NCI-H2171 (cell line): ENCODE measurements at regions not wholly inside any gene's neighbourhood (a gene's known extent, or its start where the extent isn't known, plus 50 kb on each side); places are given as distances from the start of the nearest gene placed in this dataset.
"Not testable (repeated sequence)": the region's sequence is repeated elsewhere in the genome, so short reads cannot be mapped to it uniquely, and the experiment has no call there.

ENCODE experiments used
- DNase-seq: peaks from one replicate; lab custom pipeline; 2025; lab: John Stamatoyannopoulos, UW

DNA sequence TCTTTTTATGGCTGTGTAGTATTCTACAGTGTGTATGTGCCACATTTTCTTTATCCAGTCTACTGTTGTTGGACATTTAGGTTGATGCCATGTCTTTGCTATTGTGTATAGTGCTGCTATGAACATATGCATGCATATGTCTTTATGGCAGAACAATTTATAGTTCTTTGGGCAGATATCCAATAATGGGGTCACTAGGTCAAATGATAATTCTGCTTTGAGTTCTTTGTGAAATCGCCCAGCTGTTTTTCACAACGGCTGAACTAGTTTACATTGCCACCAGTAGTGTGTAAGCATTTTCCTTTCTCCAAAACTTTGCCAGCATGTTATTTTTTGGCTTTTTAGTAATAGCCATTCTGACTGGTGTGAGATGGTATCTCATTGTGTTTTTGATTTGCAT is 214.8 kb upstream of the TMEM229A start:
- DNase-seq: no peak

DNA sequence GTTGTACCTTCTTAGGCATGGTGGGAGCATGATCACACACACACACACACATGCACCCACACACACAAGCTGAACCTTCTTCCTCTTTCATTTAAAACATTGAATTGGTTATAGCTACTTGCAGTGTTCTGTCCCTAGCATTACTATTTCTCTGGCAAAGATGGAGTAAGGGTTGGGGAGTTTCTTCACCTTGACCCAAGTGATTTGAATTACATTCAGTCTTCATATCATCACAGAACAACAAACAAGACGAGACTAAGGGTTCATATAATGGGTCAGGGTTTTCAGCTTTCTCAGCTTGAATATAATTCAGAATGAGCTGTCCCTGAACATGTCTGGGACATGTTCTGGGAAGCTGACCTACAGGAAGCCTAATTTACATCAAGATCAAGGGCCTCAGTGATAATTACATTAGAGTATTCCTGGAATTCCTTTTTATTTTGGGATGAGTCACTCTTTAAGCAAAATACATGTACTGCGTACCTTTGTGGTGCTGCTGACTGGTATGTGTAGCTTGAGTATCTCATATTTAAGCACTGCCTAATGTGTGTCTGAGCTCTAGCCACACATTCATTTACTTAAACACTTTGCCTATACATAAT is 213.5 kb upstream of the TMEM229A start:
- DNase-seq: no peak

DNA sequence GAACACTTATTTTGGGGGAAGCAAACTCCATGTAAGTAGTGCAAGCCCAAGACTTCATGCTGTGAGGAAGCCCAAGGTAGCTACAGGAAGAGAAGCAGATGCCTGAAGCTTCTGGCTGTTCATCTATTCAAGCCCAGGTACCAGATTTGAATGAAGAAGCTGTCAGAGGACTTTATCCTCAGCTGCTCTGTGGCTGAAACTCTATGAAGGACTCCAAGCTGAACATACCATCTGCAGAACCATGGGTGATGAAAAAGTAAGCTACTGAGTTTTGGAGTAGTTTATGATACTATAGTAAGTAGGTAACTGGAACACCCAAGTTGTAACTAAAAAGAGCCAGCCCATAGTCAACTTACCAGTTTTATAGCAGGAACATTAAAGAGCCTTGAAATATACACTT is 211.6 kb upstream of the TMEM229A start:
- not testable (repeated sequence) for DNase-seq

DNA sequence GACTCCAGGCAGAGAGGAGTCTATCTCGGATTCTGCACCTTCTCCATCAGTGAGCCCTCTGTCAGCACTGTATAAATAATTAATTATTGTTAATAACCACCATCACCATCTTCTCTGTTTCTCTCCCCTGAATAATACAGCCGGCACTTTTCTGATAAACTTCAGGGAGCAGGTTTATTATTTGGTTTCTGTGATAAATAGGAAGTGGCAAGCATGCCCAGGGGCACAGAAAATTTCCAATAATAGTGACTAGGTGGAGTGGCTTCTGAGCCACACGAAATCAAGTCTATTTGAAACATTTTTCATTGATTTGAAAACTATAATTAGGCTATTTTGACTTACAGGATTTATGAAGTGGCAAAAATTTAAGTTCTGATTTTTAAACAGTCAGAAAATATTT is 186.8 kb upstream of the TMEM229A start:
- DNase-seq: no peak

DNA sequence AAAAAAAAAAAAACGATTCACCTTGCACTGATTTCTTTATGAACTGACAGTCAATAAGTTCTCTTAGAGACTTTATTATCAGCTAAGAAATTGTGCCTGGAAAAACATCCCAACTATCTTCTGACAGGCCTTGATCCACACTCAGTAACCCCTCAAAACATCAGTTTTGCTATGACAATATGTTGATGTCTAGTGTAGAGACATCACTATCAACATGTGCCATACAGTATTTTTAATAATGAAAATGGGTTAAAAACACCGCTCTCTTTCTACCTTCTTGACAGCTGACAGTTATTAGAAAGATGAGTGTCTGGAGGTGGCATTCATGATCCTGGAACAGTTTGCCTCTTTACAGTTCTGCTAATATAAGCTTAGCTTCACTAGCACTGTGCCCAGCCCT is 175.8 kb upstream of the TMEM229A start:
- no peak for DNase-seq

DNA sequence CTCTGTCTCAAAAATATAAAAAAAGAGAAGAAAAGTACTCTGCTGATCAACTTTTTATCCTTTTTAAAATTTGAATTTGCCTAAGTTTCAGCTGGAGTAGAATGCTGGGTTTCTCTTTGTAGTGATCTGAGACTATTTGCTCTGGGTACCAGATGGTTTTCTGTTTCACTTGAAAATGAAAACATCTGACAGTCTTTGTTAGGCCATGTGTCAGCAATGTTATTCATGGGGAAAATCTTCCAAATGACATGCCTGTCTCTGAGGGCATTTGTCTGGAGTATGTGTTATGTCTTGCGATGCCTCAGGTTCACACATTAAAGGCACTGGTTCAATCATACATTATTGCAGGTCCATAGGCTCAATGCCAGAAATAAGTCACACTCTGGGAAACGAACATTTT is 175.3 kb upstream of the TMEM229A start:
- no peak for DNase-seq

DNA sequence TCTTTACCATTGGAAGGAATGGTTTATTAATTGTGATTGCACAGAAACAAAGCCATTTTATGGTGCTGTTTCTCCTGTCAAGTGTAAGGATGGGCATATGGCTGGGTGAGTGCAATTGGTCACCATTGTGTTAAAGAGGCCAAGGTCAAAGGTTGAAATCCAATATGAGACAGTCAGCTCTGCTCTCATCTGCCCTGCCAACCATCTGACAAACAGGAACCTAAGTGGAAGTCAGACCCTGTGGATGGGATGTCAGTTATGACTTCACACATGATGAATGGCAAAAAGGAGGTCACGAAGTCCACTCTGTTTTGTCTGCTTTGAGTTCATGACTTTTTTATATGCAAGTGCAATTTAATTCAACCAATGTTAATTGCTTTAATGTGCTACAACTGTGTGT is 172.7 kb upstream of the TMEM229A start:
- DNase-seq: no peak

DNA sequence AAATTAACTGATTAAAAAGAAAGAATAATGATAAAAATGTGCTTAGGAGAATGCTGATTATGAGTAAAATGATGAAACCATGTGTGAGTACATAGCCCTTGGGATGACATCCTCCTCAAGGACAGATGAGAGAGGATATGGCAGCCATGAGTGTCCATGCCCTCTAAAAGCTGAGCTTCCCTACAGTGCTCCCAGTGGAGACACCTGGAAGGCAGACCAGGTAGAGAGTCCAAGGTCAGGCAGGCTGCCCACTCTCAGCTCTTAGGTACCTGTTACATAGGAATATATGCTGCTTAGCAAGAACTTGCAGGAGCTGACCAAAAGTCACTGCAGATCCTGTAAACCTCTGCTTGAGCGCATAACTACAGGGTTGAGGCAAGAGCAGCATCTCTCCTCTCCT is 169.7 kb upstream of the TMEM229A start:
- DNase-seq: no peak

DNA sequence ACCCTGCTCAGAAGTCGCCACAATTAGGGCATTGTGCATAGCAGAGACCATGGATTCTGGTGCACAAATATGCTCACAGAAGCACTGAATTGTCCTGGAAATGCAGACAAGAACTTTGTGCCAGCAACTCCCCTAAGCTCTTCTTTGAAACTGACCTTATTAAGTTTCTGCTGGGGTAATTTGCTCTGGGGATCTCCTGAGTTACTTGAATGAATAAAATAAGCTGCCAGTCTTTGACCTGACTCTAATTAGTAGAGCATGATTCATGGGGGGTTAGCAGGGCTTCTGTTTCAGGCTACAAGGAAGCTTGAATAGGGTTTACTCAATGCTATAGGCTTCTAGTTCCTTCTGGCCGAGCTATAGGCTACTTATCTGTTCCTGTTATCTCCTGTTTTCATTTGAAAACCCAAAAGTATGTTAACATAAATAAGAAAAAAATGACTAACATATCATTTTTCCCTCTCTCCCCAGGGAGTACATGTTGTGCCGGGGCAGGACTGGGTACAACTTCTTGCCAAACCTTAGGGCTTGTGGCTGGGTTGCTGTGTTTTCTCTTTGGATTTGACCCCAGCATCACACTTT is 169.0 kb upstream of the TMEM229A start:
- DNase-seq: no peak

DNA sequence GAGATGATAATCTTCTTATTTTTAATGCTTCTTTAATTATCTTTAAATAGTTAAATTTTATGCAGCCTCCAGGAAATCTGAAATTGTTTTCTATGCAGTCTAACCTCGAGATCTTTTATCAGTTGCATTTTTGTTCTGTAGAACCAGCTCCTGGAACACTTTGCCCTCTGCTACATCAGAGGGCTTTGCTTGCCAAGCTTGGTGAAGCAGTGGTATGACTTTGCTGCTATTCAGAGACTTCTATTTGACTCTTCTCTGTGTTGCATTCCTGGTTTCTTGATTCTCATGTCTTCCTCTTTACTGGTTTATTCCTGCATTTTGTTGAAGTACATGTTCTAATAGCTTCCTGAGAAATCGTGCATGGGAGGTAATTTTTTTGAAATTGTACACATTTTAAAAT is 163.7 kb upstream of the TMEM229A start:
- DNase-seq: no peak

DNA sequence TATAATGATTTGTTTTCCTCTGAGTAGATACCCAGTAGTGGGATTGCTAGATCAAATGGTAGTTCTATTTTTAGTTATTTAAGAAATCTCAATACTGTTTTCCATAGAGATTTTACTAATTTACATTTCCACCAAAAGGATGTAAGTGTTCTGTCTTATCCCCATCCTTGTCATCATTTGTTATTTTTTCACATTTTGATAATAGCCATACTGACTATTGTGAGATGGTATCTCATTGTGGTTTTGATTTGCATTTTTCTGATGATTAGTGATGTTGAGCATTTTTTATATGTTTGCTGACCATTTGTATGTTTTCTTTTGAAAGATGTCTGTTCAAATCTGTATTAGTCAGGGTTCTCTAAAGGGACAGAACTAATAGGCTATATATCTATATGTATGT is 160.0 kb upstream of the TMEM229A start:
- no peak for DNase-seq

DNA sequence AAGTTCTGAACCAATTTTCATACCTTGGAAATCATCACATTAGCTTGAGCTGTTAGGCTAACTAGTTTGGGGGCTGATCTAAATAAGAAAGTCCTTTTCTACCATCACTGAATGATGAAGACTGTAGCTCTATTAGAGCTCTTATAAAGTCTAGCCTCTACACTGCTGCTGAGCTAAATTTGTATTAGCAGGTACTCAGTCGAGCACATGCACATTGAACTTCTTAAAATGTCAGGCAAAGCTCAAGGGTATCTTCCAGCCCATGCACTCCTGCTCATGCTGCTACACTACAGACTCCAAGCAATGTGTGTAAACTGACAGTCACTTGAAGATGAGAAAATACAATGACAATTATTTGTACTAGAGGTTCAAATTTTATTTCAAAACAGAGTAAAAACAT is 158.8 kb upstream of the TMEM229A start:
- no peak for DNase-seq

DNA sequence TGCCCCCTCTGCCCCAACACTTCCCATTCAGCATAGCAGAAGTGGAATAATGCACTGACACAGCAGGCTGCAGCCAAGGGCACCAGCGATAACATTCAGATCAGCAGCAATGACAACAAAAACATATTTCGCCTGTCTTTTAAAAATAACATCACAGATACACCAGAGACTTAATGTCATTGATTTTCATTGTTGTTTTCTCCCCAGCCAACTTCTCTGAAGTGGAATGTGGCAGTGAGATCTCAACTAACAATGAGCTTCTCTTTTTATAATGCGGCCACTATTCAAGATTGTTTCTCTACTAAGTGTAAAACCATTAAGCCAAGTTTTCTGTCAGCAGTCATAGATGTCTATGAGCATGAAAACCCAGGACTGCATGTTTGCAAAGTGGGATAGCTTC is 158.2 kb upstream of the TMEM229A start:
- no peak for DNase-seq

DNA sequence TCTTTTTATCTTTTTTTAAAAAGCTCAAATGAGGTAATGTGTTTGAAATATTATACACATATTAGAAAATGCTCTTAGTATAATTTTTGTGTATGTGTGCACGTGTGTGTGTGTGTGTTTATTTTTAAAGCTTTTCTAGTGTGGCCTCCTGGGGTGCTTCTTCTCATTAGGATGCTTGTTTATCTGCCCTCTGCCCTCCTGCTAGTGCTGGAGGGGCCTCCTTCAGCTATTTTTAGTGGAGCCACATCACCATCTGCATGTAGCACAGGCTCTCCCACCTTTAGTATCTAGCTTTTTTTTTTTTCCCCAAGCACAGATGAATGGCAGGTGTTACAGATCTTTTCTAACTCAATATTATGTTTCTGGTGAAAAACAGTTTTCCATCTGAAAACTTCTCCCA is 155.7 kb upstream of the TMEM229A start:
- DNase-seq: no peak

DNA sequence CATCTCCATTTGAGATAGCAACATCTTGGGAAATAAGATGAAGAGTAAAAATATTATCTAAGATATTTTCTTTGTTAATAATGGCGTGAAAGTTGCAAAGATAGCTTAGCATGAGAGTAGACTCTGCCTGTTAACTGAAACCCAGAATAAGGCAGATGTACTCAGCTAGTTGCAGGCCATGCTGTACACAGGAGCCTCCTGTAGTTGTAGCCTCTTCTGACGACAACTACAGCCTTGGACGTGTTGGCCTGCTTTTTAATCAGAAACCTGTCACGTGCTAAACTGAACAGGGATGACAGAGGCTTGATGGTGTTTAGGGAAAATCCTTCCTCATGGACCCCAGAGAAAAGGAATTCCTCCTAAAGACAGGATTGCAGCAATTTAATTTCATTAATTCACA is 155.1 kb upstream of the TMEM229A start:
- no peak for DNase-seq

DNA sequence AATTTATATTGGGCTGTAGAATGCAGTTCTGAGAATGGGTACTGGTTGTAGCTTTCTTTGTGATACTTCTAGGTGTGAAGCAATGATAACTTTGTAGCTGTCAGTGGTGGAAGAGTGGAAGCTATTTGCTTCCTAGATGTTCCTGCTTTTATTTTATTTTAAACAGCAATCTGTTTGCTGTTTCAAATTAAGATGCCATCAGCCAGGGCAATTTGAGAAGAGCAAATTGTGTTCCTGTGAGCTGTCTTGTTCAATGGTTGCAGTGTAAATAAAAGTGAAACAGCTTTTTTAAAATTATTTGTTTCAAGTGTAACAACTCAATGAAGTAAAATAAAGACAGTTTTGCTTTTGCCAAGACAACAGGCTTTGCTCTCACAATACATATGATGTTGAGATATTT is 150.8 kb upstream of the TMEM229A start:
- no peak for DNase-seq

DNA sequence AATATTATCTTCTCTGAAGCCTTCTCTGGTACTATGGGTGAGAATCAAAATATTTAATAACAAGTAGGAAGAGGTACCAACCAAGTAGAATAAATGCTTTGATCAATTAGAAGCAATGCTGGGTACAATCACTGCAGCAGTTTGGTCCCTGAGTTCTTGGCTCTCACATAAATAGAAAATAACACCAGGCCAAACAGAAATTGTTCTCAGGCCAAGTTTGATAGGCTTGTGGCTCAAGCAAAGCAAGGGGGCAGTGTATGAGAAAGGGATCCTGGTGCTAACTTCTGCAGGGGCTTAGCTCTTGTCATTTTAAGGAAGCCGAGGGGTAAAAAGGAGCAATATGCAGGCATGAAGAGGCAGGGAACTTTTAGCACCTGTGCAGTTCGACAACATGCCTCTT is 146.8 kb upstream of the TMEM229A start:
- DNase-seq: no peak

DNA sequence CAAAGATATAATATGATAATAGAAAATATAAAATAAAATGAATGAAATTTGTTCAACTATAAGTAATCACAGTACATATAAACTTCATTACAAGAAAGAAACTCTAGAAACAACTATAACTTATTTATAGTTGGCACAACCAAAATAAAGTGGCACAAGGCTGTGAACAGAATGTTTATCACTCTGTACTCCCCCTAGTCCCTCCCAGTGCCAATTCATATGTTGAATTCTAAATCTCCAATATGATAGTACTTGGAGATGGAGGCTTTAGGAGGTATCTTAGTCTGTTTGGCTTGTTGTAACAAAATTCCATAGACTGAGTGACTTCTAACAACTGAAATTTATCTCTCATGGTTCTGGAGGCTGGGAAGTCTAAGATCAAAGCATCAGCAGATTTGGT is 145.0 kb upstream of the TMEM229A start:
- no peak for DNase-seq

DNA sequence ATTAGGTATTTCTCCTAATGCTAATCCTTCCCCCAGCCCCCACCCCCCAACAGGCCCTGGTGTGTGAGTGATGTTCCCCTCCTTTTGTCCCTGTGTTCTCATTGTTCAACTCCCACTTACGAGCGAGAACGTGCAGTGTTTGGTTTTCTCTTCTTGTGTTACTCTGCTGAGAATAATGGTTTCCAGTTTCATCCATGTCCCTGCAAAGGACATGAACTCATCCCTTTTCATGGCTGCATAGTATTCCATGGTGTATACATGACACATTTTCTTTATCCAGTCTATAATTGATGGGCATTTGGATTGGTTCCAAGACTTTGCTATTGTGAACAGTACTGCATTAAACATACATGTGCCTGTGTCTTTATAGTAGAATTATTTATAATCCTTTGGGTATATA is 138.9 kb upstream of the TMEM229A start:
- DNase-seq: not testable (repeated sequence)

DNA sequence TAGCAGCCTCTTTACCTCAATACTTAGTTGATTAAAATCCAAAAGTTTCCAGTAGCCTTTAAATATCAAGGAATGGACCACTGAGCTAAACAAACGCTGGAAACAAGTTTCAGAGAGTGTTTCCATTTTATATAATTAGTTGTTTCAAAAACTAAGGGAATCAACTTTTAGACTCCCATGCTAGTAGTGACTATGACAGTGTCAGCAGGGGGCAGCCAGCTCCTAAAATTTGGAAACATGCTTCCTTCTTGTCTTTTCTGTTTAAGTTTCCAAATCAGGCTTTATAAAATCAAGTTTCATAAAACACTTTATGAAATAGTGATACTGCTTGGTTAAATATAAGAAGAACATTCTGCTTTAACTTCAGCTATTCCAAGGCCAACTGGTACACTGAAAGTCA is 138.2 kb upstream of the TMEM229A start:
- DNase-seq: no peak

DNA sequence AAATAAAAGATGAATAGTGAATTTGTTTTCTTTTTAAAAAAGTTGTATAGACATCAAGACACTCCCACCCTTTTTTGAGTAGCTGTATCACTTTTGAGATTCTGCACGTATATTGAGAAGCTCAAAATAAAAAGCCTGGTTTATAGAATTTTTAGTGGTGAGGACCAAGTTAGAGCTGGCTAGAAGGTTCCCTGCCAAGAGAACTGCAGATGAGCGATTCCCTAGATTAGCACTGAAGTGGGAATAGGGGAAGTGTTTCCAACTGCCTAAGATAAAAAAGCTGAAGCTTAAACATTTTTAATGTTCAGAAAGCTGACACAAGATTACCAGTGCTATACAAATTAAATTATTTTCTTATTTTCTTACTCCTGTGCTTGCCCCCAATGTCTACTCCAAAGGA is 135.7 kb upstream of the TMEM229A start:
- DNase-seq: no peak

DNA sequence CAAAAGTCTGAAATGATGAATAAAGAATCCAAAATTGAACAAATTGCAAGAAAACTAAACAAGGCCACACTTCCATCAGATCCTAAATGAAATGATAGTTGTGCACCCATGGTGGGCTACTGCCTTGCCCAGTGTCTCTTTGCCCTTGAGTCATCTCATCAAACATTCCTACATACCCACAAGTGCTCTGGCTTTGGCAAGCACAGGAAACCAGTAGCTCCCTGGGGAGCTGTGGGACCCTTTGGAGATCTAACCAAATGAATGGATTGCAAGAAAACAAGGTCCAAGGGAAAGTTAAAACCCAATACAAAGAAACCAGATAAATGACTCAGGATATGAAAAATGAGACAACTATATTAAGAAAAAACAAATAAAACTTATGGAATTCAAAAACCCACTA is 129.8 kb upstream of the TMEM229A start:
- no peak for DNase-seq

DNA sequence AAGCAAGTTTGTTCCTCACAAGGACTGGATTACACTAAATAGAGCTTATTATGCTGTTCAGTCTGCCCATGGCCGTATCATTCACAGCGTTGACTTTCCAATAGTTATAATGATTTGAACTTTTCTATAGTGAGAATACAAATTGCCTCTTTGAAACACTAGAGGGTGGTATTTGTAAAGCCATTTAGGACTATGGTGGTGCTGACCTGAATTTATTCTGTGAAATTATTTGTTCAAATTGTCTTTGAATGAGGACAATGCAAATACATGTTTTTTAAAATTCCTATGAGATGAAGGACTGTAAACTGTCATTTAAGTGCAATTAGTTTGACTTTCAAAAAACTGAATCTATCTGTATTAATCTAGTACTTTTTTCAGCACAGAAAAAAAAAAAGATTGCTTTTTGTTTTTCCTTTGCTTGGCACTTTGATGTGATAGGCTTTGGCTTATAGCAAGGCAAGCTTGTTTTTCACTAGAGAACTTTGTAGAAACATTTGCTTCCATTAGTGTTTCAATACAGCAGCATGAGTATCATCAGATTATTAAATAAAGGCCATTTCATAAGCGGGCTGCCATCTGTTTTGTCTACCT is 122.7 kb upstream of the TMEM229A start:
- peak; percentile 1 for DNase-seq
